Head of caudate nucleus (tissue), 42 donors: ENCODE measurements at regions not wholly inside any gene's neighbourhood (a gene's known extent, or its start where the extent isn't known, plus 50 kb on each side); places are given as distances from the start of the nearest gene placed in this dataset.
A peak's percentile ranks its signal among the peaks of the same experiment; 100 is the strongest.
"Not testable (repeated sequence)": the region's sequence is repeated elsewhere in the genome, so short reads cannot be mapped to it uniquely, and the experiment has no call there.

Source experiments
- DNase-seq, 42 donors: peaks; one replicate each; pipeline versions ENCODE4 v3.0.0 to v3.0.0-alpha.2; 2020 to 2021; ENCODE audit warnings: mixed read lengths in 7 of 42
- intact Hi-C: fragments of 100-400 bp; cut with DNase I; formaldehyde crosslinking; loops from one replicate; pipeline ENCODE4 v1.15.0; 2022

DNA sequence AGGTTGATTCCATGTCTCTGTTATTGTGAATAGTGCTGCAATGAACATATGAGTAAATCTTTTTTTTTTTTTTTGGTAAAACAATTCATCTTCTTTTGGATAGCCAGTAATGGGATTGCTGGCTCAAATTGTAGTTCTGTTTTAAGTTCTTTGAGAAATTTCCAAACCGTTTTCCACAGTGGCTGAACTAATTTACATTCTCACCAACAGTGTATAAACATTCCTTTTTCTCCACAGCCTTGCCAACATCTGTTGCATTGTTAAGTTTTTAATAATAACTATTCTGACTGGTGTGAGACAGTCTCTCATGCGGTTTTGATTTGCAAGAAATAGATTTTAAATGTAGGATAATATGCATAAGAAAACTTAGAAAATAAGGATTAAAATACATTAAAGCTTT, 279.0 kb upstream of the EPHA3 start:
- intact Hi-C loops, result no loop called here

DNA sequence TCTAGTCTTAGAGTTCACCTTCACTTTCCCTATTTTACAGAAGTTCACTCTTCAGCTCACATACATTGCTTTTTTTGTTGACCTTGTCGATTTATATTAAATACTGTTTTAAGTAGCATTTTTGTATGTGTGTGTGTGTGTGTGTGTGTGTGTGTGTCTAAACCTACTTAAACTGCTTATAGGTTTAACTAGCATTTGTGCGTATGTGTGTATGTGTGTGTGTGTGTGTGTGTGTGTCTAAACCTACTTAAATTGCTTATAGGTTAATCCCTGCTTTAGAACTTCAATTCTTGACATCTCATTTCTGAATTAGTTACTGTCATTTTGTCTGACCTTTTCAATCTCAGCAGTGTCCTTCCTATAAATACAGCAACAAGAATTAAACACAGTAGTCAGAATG, 254.8 kb upstream of the EPHA3 start:
- intact Hi-C loops, result no loop called here
- DNase-seq, result no peak

More for the DNA sequence above, 279.0 kb upstream of the EPHA3 start:
- no peak for DNase-seq

GRCh38 chr3:88863196-88863595, 244.2 kb upstream of the EPHA3 start:
- no peak for DNase-seq
- intact Hi-C loops, result no loop called here

- intact Hi-C loops, result no loop called here
These were observed 230.7 kb upstream of the EPHA3 start for GRCh38 chr3:88876724-88877123.

DNA sequence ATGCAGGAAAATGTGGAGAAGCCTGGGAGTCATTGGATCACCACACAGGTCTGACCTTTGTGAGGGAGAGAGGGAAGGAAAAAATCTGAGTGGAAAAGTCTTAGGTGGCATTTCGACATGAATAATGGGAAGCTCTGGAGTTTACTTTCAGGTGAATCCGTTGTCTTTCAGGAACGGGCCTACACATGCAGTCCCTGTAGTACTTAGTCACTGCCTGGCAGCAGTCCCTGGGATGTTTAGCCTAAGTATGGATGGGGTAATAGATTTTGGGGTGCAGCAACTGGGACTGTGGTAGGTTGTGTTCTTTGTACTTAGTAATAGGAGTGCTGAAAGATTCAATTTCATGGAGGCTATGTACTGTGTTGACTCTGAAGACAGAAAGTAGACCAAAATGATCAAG, 227.5 kb upstream of the EPHA3 start:
- intact Hi-C loops, result no loop called here
- no peak for DNase-seq

More at GRCh38 chr3:88876724-88877123, 230.7 kb upstream of the EPHA3 start:
- DNase-seq, result peak in 1 of 42 donors; percentile 5

- intact Hi-C loops, result no loop called here
These were observed 225.3 kb upstream of the EPHA3 start for GRCh38 chr3:88882121-88882520.

GRCh38 chr3:88886624-88887023, 220.8 kb upstream of the EPHA3 start:
- intact Hi-C loops, result not testable (repeated sequence)
- peak in 6 of 42 donors; percentile 1 to 41 (median 6) for DNase-seq

More at GRCh38 chr3:88882121-88882520, 225.3 kb upstream of the EPHA3 start:
- DNase-seq, result no peak

- DNase-seq, result no peak
- intact Hi-C loops, result no loop called here
These were observed 211.4 kb upstream of the EPHA3 start for GRCh38 chr3:88896026-88896425.

- intact Hi-C loops, result no loop called here
- DNase-seq, result peak in 32 of 42 donors; percentile 1 to 72 (median 30)
These were observed 195.0 kb upstream of the EPHA3 start for GRCh38 chr3:88912294-88912877.

DNA sequence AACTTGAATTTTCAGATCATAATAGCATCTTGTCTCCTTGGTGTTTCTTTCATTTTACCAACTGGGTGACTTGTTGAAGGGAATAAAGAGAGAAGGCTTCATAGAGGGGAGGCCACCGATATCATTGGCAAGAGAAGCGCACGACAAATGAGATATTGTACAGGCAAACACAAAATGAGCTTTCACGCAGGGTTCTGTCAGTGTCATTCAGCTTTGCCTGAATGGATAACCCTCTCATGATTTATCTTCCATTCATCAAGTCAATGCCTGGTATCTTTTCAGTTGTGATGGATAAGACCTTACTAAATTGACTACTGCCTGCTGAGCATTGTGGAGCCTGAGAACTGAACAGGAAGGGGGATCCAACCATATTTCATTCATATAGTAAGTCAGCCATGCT, 188.6 kb upstream of the EPHA3 start:
- peak in 1 of 42 donors; percentile 11 for DNase-seq
- intact Hi-C loops, result no loop called here

GRCh38 chr3:88921986-88922385, 185.4 kb upstream of the EPHA3 start:
- intact Hi-C loops, result no loop called here
- DNase-seq, result no peak

- no peak for DNase-seq
- intact Hi-C loops, result no loop called here
These were observed 181.2 kb upstream of the EPHA3 start for GRCh38 chr3:88926221-88926620.

DNA sequence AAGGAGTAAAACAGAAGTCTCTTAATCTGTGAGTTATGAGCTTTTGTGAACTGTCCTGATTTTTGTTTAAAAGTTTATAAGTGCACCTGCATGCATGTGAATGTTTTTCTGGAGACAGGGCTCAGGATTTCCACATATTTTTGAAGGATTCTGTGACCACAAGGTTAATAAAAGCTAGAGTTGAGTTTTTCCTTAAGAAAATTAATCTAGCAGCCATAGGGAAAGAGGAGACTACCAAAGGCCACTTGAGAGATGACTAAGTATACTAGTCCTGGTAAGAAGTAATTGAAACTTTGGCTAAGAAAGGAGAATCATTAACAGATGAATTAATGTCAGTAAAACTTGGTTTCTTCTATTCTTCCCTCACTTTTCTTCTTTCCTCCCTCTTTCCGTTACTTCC, 176.8 kb upstream of the EPHA3 start:
- no peak for DNase-seq

GRCh38 chr3:88936831-88937230, 170.6 kb upstream of the EPHA3 start:
- intact Hi-C loops, result no loop called here
- DNase-seq, result no peak

More for the DNA sequence above, 176.8 kb upstream of the EPHA3 start:
- intact Hi-C loops, result no loop called here

DNA sequence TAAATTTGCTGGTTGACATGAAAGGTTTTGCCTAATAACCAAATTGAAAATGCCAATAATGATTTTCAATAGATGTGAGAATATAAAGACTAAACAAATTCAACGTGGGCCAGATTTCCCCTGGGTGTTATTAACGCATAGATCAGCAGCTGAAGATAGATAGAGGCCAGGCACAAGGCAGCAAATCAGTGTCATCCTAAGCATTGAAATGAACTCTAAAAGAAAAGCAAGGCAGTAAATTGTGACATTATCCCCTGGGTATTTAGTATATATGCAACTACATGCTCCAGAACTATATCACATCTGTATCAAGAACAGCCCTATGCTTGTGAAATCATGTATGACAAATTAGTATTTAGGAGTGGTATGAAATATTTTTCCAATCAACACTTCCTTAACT, 167.1 kb upstream of the EPHA3 start:
- intact Hi-C loops, result no loop called here
- no peak for DNase-seq

- intact Hi-C loops, result no loop called here
- DNase-seq, result no peak
These were observed 160.4 kb upstream of the EPHA3 start for GRCh38 chr3:88947013-88947412.

DNA sequence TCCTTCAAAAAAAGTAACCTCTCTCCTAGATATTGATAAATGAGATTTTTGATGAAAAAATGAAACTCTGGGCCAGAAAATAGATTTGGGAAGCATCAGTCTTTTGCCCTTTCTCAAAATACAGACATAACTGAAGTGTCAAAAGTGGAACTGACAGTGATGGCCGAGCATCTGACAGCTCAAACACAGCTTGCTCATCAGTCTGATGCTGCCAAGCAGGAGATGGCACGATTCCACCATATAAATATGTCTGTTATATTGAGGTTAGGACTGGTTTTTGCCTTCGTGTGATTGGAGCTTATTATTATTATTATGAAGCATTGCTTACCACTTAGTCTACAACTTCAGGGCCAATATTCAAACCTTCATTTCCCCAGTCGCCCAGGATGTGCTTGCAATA, 152.6 kb upstream of the EPHA3 start:
- intact Hi-C loops, result no loop called here
- DNase-seq, result no peak

- DNase-seq, result no peak
These were observed 152.1 kb upstream of the EPHA3 start for GRCh38 chr3:88955274-88955673.

DNA sequence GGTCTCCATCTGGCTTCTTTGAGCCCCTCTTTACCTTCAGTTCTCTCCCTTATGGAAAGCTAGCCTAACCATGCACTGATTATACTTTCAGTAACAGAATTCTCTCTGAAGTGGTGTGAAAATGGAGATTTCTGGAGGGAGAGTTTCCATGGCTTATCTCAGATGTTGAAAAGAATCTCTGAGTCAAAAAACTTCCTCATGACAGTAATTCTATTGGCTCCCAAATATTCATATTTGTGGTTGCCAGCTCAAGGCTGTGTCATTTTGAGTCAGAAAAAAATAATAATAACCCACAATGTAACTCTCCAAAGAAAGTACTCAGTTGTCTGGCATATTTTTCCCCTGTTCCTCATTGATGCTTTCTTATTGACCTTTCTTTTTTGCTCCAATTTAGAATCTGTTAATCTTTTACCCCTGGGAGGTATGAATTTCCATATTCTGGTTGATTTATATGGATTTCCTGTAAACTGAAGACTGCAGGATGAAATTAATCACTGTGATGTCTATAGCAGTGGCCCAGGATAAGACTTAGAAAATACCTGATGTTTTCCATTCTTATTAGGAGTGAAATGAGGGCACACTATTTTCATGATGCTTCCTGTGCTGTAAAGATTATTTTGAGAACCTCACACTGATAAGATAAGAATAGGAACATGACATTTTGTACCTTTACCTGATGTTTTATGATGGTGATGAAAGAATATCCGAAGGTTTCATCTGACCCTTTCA, 149.5 kb upstream of the EPHA3 start:
- intact Hi-C loops, result no loop called here
- no peak for DNase-seq

More at GRCh38 chr3:88955274-88955673, 152.1 kb upstream of the EPHA3 start:
- intact Hi-C loops, result no loop called here

- intact Hi-C loops, result no loop called here
- DNase-seq, result no peak
These were observed 147.4 kb upstream of the EPHA3 start for GRCh38 chr3:88960019-88960418.

DNA sequence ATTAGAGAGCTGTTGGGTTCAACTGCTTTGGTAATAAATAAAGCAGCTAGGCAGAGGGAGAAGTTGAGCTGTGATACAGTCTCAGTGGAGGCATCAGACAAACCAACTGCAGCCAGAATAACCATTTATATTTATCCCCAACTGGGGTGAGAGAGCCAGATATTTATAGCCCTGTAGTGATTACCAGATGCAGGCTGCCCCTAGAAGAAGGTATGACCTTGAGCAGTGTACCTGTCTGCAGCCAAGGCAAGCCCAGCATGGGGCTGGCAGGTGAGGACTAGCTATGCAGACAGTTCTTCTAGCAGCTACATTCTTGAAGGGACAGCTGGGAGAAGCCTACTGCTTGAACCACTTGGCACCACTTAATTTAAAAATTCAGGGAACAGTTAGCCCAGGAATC, 144.4 kb upstream of the EPHA3 start:
- intact Hi-C loops, result no loop called here
- no peak for DNase-seq
